Right lobe of liver (tissue), 6 donors: ENCODE measurements at regions not wholly inside any gene's neighbourhood (a gene's known extent, or its start where the extent isn't known, plus 50 kb on each side); places are given as distances from the start of the nearest gene placed in this dataset.

ENCODE experiments used
- ATAC-seq, 4 donors: fragments of 200-7000 bp; cut with Tn5 transposase; one replicate each; pipeline ENCODE4 v1.9.1; 2020; ENCODE audit warnings: mild to moderate bottlenecking in 4 of 4, moderate library complexity in 4 of 4
- DNase-seq, 3 donors: peaks; one replicate each; pipeline ENCODE4 v3.0.0-alpha.2; 2020
- H3K27ac ChIP-seq, 3 donors: fragments of 200-600 bp; one replicate each; pipeline ENCODE4 v1.8.0; 2022
- H3K27me3 ChIP-seq, 2 donors: fragments of 200-600 bp; one replicate each; pipeline ENCODE4 v1.8.0; 2022
- H3K36me3 ChIP-seq, 4 donors: fragments of 200-600 bp; sonication (generic) in 1 of 4; one replicate each; pipeline versions ENCODE4 v1.5.1 to v1.8.0; 2017 to 2022; ENCODE audit warnings: control low read depth in 1 of 4
- H3K4me1 ChIP-seq, 4 donors: fragments of 200-600 bp; sonication (generic) in 1 of 4; one replicate each; pipeline versions ENCODE4 v1.5.1 to v1.8.0; 2017 to 2022; ENCODE audit warnings: control low read depth in 1 of 4
- H3K4me3 ChIP-seq, 3 donors: fragments of 200-600 bp; one replicate each; pipeline ENCODE4 v1.8.0; 2022
- H3K9me3 ChIP-seq, 4 donors: fragments of 200-600 bp; sonication (generic) in 1 of 4; one replicate each; pipeline versions ENCODE4 v1.5.1 to v1.8.0; 2017 to 2022; ENCODE audit warnings: control low read depth in 1 of 4
- CTCF ChIP-seq, 4 donors: fragments of 200-600 bp in 3 of 4; fragments of 450-650 bp in 1 of 4; IDR thresholded peaks; one replicate each; pipeline versions ENCODE4 v1.5.1 to v1.8.0; 2016 to 2022; ENCODE audit warnings: antibody characterized with exemption in 4 of 4, mild to moderate bottlenecking in 2 of 4
- POLR2A ChIP-seq: fragments of 450-650 bp; IDR thresholded peaks from one replicate; pipeline ENCODE4 v1.6.1; 2017; ENCODE audit warnings: antibody characterized with exemption, mild to moderate bottlenecking
- WGBS: methylation state at CpG from one replicate; pipeline ENCODE4 v1.1.6; 2018; ENCODE audit warnings: low coverage, low lambda C conversion rate; ENCODE audit not compliant: insufficient coverage; ENCODE audit errors: missing lambda C conversion rate; 5-methylcytosine and 5-hydroxymethylcytosine counted together
- intact Hi-C, 2 donors: fragments of 100-400 bp; cut with DNase I; formaldehyde crosslinking; loops; one replicate each; pipeline versions ENCODE4 v1.11.2 to v1.14.1; 2022
- donor health status: DM: no; HTN: yes; CAD: no.
- donor health status: DM: no; HTN: no; CAD: no.
- donor health status: DM: no; HTN: no; CAD: no.
- donor health status: DM: no; HTN: yes; CAD: no.
- donor health status: DM: no; HTN: yes; CAD: no.

- no peaks in the 10 kb centered on the region for H3K27me3 ChIP-seq
- DNase-seq: no peak
- TF ChIP-seq POLR2A (no peak), CTCF (IDR thresholded peaks at IDR 0.05) (no peak)
- WGBS: no CpG with 5 or more reads among the region's 1 CpG
- no peaks in the 10 kb centered on the region for H3K36me3 ChIP-seq
- intact Hi-C loops: no loop called here
- no peak for ATAC-seq
- H3K27ac ChIP-seq: no peak overlapping the region
- no peaks in the 10 kb centered on the region for H3K4me1 ChIP-seq
- H3K9me3 ChIP-seq: no peaks in the 10 kb centered on the region
- no peak overlapping the region for H3K4me3 ChIP-seq
Observed at GRCh38 chr3:10725067-10725466, 91.0 kb upstream of the SLC6A11 start.

- H3K4me3 ChIP-seq: no peak overlapping the region
- H3K36me3 ChIP-seq: no peaks in the 10 kb centered on the region
- DNase-seq: no peak
- no peaks in the 10 kb centered on the region for H3K4me1 ChIP-seq
- WGBS: 57% methylated on average over 4 of the region's 5 CpGs
- intact Hi-C loops: no loop called here
- no peak for ATAC-seq
- no peak overlapping the region for H3K27ac ChIP-seq
- no peaks in the 10 kb centered on the region for H3K9me3 ChIP-seq
- TF ChIP-seq CTCF (IDR thresholded peaks at IDR 0.05): no peak
- TF ChIP-seq POLR2A: no peak
- H3K27me3 ChIP-seq: no peaks in the 10 kb centered on the region
Observed at GRCh38 chr3:10725846-10726245, 90.2 kb upstream of the SLC6A11 start.

DNA sequence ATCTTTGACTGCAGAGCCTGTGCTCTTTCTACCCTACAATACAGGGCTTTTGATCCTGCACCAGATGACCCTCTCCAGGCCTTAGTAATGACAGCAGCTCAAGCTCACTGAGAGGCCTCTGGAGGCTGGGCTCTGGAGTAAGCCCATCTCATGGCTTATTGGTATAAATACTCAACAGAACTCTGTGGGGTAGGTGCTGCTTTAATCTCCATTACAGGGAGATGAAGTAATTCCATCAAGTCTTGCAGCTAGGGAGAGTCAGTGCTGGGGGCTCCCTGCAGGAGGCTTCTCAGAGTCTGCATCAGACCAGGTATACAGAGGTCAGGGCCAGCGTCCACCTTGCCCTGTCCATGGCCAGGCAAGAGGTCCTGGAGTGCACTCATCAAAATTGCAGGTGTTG is 89.2 kb upstream of the SLC6A11 start:
- Histone ChIP-seq H3K4me3 (no peak overlapping the region), H3K36me3 (no peaks in the 10 kb centered on the region), H3K27me3 (no peaks in the 10 kb centered on the region), H3K27ac (no peak overlapping the region), H3K9me3 (no peaks in the 10 kb centered on the region), H3K4me1 (no peaks in the 10 kb centered on the region)
- intact Hi-C loops: no loop called here
- ATAC-seq: no peak
- no CpG with 5 or more reads among the region's 1 CpG for WGBS
- TF ChIP-seq CTCF (IDR thresholded peaks at IDR 0.05) (no peak), POLR2A (no peak)
- DNase-seq: no peak

DNA sequence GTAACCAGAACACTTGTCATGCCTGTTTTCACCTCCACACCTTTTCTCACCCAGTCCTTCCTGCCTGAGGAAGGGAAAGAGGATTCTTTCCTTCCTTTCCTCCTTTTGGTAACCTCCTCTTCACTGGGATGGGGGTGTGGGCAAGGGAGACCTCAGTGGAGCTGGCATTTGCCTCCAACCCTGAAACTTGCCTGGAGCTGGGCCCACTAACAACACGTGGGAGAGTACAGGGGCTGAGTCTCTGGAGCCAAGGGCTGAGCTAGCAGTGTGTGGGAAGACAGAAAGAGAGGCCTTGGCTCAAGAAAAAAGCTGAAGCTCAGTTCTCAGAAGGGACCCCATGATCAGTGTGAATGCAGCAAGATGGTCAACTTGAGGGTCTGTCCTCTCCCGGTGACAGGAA is 86.6 kb upstream of the SLC6A11 start:
- WGBS: 83% methylated on average over 1 of the region's 2 CpGs
- Histone ChIP-seq H3K27ac (no peak overlapping the region), H3K27me3 (no peaks in the 10 kb centered on the region), H3K4me3 (no peak overlapping the region), H3K9me3 (peaks cover 0 to 4% (median 0%) of the 10 kb centered on the region in 4 donors), H3K4me1 (no peaks in the 10 kb centered on the region), H3K36me3 (no peaks in the 10 kb centered on the region)
- TF ChIP-seq POLR2A (no peak), CTCF (IDR thresholded peaks at IDR 0.05) (no peak)
- no peak for ATAC-seq
- intact Hi-C loops: no loop called here
- DNase-seq: no peak

DNA sequence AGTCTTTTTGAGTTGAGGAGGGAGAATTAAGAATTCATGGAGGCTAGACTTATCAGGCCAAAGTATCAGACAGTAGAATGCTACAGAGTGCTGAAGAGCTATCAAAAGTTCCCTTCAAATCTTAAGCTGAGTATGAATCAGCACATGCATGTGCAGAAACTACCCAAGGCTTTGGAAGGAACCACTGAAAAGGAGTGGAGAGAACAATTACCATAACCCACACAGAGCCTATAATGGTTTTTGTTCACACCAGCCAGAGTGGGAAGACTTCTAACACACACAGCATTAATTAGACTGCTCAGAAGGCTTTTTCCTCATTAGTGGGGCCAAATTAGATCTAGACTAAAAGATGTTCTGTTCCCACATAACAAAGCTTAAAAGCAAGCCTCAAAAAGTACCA is 83.7 kb upstream of the SLC6A11 start:
- Histone ChIP-seq H3K36me3 (no peaks in the 10 kb centered on the region), H3K27me3 (peaks cover 0 to 1% of the 10 kb centered on the region in 2 donors), H3K9me3 (peaks cover 0 to 4% (median 0%) of the 10 kb centered on the region in 4 donors), H3K4me1 (no peaks in the 10 kb centered on the region), H3K27ac (no peak overlapping the region), H3K4me3 (no peak overlapping the region)
- TF ChIP-seq POLR2A (no peak), CTCF (IDR thresholded peaks at IDR 0.05) (no peak)
- DNase-seq (no peak), ATAC-seq (no peak)
- intact Hi-C loops: no loop called here
